ENCODE measurements at regions not wholly inside any gene's neighbourhood (a gene's known extent, or its start where the extent isn't known, plus 50 kb on each side); places are given as distances from the start of the nearest gene placed in this dataset.

GRCh38 chr2:62370321-62371250 lies 135.4 kb downstream of the TMEM17 start:
- H3K9me3 ChIP-seq (ENCODE audit: low read depth, low read length) = peaks cover 5% of the 10 kb centered on the region
- no peak overlapping the region for H3K4me3 ChIP-seq (ENCODE audit: insufficient read depth, low read length)
- no peaks in the 10 kb centered on the region for H3K79me2 ChIP-seq (ENCODE audit: insufficient read depth, low read length)
- no peaks in the 10 kb centered on the region for H3K36me3 ChIP-seq (ENCODE audit: insufficient read depth, low read length)
- no peak for DNase-seq (ENCODE audit: insufficient read length, low spot score, missing footprints)
- no peaks in the 10 kb centered on the region for H4K20me1 ChIP-seq (ENCODE audit: insufficient read depth, low read length)
- no peak for TF ChIP-seq CTCF (IDR thresholded peaks at IDR 0.05; ENCODE audit: extremely low read depth, low read depth, low read length)
- no peaks in the 10 kb centered on the region for H3K27me3 ChIP-seq (ENCODE audit: insufficient read depth, low read length)
- no peak overlapping the region for H3K27ac ChIP-seq (ENCODE audit: low read depth, low read length)
- H2AFZ ChIP-seq (ENCODE audit: low read length) = no peak overlapping the region
- H3K4me1 ChIP-seq (ENCODE audit: insufficient read depth, low read length) = no peaks in the 10 kb centered on the region
- no peak overlapping the region for H3K4me2 ChIP-seq (ENCODE audit: insufficient read depth, low read length)

GRCh38 chr2:62369541-62370202 lies 136.3 kb downstream of the TMEM17 start:
- Histone ChIP-seq H3K4me2 (ENCODE audit: insufficient read depth, low read length) (no peak overlapping the region), H3K36me3 (ENCODE audit: insufficient read depth, low read length) (no peaks in the 10 kb centered on the region), H3K9me3 (ENCODE audit: low read depth, low read length) (peaks cover 5% of the 10 kb centered on the region), H3K4me1 (ENCODE audit: insufficient read depth, low read length) (no peaks in the 10 kb centered on the region), H3K27ac (ENCODE audit: low read depth, low read length) (no peak overlapping the region), H4K20me1 (ENCODE audit: insufficient read depth, low read length) (no peaks in the 10 kb centered on the region), H2AFZ (ENCODE audit: low read length) (no peak overlapping the region), H3K27me3 (ENCODE audit: insufficient read depth, low read length) (no peaks in the 10 kb centered on the region), H3K4me3 (ENCODE audit: insufficient read depth, low read length) (no peak overlapping the region), H3K79me2 (ENCODE audit: insufficient read depth, low read length) (no peaks in the 10 kb centered on the region)
- DNase-seq (ENCODE audit: insufficient read length, low spot score, missing footprints) = peak; percentile 66
- TF ChIP-seq CTCF (IDR thresholded peaks at IDR 0.05; ENCODE audit: extremely low read depth, low read depth, low read length) = no peak

GRCh38 chr2:62364791-62365528 lies 141.0 kb downstream of the TMEM17 start:
- Histone ChIP-seq H3K79me2 (ENCODE audit: insufficient read depth, low read length) (no peaks in the 10 kb centered on the region), H2AFZ (ENCODE audit: low read length) (no peak overlapping the region), H3K36me3 (ENCODE audit: insufficient read depth, low read length) (no peaks in the 10 kb centered on the region), H3K27me3 (ENCODE audit: insufficient read depth, low read length) (no peaks in the 10 kb centered on the region), H3K9me3 (ENCODE audit: low read depth, low read length) (no peaks in the 10 kb centered on the region), H4K20me1 (ENCODE audit: insufficient read depth, low read length) (no peaks in the 10 kb centered on the region), H3K4me1 (ENCODE audit: insufficient read depth, low read length) (no peaks in the 10 kb centered on the region), H3K4me2 (ENCODE audit: insufficient read depth, low read length) (no peak overlapping the region), H3K4me3 (ENCODE audit: insufficient read depth, low read length) (no peak overlapping the region), H3K27ac (ENCODE audit: low read depth, low read length) (no peak overlapping the region)
- TF ChIP-seq CTCF (IDR thresholded peaks at IDR 0.05; ENCODE audit: extremely low read depth, low read depth, low read length) = no peak
- no peak for DNase-seq (ENCODE audit: insufficient read length, low spot score, missing footprints)

All from osteoblast (primary cell).